ENCODE measurements at regions not wholly inside any gene's neighbourhood (a gene's known extent, or its start where the extent isn't known, plus 50 kb on each side); places are given as distances from the start of the nearest gene placed in this dataset.

DNA sequence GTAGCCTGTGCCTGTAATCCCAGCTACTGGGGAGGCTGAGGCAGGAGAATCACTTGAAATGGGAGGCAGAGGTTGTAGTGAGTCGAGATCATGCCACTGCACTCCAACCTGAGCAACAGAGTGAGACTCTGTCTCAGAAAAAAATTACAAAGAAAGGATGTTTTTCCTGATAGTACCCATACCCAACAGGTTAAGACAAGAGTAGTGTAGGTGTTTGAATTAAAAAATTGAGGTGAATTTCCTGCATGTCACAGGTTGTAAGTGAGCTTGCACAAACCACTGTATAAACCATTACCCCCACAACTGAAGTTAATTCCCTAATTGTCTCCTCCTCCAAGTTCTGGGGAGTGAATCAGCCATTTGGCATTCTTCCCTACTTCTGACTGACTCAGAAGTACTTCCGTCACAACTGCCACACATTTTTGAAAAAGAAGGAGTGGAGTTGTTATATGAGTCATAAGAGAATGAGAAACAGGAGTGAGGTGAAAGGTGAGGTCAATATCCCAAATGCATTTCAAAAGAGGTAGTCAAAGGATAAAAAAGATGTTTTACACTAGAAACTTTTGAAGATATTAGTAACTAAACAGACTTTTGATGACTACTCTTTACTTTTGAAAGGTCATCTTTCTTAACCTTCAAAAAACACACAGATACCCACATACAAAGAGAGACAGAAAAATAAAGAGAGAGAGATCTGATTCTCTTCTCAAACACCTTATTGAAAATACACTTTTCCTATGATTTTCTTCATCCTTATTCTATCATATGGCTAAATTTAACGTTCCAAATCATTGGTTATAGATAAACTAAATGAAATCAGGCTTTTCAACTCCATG lies 134.5 kb downstream of the BTC start:
- TF ChIP-seq, protein P1, sequence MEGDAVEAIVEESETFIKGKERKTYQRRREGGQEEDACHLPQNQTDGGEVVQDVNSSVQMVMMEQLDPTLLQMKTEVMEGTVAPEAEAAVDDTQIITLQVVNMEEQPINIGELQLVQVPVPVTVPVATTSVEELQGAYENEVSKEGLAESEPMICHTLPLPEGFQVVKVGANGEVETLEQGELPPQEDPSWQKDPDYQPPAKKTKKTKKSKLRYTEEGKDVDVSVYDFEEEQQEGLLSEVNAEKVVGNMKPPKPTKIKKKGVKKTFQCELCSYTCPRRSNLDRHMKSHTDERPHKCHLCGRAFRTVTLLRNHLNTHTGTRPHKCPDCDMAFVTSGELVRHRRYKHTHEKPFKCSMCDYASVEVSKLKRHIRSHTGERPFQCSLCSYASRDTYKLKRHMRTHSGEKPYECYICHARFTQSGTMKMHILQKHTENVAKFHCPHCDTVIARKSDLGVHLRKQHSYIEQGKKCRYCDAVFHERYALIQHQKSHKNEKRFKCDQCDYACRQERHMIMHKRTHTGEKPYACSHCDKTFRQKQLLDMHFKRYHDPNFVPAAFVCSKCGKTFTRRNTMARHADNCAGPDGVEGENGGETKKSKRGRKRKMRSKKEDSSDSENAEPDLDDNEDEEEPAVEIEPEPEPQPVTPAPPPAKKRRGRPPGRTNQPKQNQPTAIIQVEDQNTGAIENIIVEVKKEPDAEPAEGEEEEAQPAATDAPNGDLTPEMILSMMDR (conservative IDR thresholded peaks at IDR 0.05; ENCODE audit: low read length): no peak
- DNase-seq (ENCODE audit: low read depth): peak; percentile 98
- no peak overlapping the region for H3K4me3 ChIP-seq (ENCODE audit: low read length)

DNA sequence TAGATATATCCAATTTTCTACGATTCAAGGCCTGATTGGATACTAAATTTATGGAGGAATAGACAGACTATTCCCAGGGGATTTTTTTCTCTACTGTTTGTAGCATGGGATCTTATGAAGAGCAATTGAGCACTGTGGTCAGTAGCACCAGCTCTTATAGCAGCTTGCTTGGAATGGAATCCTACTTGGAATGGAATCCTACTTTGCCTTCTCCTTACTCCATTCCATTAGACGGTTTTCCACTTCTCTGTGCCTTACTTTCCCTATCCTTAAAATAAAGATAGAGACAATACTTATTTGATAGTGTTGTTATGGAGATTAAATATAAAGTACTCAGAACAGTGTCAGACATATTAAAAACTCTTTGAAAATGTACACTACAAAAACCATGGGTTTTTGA lies 133.5 kb downstream of the BTC start:
- no peak overlapping the region for H3K4me3 ChIP-seq (ENCODE audit: low read length)
- TF ChIP-seq, protein P1 (conservative IDR thresholded peaks at IDR 0.05; ENCODE audit: low read length): no peak
- DNase-seq (ENCODE audit: low read depth): no peak

GRCh38 chr4:74661427-74662201 lies 132.7 kb downstream of the BTC start:
- peak; percentile 32 for DNase-seq (ENCODE audit: low read depth)
- TF ChIP-seq, protein P1 (conservative IDR thresholded peaks at IDR 0.05; ENCODE audit: low read length): no peak
- H3K4me3 ChIP-seq (ENCODE audit: low read length): no peak overlapping the region

DNA sequence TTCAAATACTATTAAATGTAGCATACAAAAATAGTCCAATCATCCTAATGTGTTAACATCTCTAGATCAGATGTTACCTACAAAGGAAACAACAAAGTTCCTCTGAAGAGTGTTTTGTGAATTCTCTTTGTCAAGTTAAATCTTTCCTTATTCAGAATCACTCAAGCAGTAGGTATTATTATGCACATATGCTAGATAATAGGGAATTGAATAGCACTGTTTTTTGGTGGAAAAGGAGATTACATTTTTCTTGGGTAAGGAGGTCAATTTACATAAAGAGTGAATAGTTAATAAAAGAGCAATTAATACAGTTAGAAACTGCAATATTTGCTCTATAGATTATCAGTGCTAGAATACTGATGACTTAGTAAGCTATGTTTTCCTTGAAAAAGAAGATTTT lies 130.7 kb downstream of the BTC start:
- TF ChIP-seq, protein P1 (conservative IDR thresholded peaks at IDR 0.05; ENCODE audit: low read length): no peak
- no peak overlapping the region for H3K4me3 ChIP-seq (ENCODE audit: low read length)
- DNase-seq (ENCODE audit: low read depth): no peak

DNA sequence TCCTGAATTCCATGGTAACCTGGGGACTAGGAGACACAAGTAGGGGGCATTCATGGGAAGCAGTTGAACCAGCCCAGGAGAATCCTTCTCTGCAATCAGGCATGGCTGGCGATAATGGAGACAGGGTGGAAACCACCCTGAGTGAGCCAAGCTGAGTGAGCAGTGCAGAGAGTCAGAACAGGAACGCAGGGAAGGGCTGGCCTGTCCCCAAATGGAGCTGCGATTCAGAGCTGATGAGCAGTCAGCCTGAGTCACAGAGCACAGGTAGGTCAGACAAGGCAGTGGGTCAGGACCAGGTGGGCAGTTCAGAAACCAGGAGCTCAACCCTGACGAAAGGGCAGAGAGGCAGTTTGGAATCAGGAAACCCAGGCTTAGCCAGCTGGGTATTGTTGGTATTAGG lies 129.0 kb downstream of the BTC start:
- TF ChIP-seq, protein P1 (conservative IDR thresholded peaks at IDR 0.05; ENCODE audit: low read length): no peak
- no peak overlapping the region for H3K4me3 ChIP-seq (ENCODE audit: low read length)
- no peak for DNase-seq (ENCODE audit: low read depth)

DNA sequence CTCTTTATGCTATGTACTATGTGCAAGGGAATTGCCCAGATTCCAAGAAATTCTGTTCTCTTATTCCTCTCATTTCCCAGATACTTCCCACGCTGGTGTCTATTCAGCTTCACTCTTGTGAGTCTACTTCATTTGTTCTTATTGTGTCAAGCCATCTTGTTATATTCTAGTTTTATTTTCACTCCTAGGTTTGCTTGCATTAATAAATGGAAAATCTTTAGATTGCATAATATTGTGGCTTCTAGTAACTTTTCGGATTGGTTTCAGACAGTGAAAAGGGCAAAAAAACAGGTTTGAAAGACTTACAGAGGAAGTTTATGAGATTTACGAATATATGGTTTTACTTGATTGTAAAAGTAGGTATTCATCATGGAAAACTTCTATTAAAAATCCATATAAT lies 128.4 kb downstream of the BTC start:
- DNase-seq (ENCODE audit: low read depth): no peak
- H3K4me3 ChIP-seq (ENCODE audit: low read length): no peak overlapping the region
- TF ChIP-seq, protein P1 (conservative IDR thresholded peaks at IDR 0.05; ENCODE audit: low read length): no peak
